ENCODE measurements at regions not wholly inside any gene's neighbourhood (a gene's known extent, or its start where the extent isn't known, plus 50 kb on each side); places are given as distances from the start of the nearest gene placed in this dataset.

- TF ChIP-seq CTCF (IDR thresholded peaks at IDR 0.05): no peak
- no CpG with 5 or more reads among the region's 5 CpGs for WGBS (ENCODE audit: insufficient coverage)
- Mint-ChIP-seq H3K27me3 (ENCODE audit: low read depth in 3 of 3) (peaks cover 0 to 4% (median 2%) of the 10 kb centered on the region in 3 donors), H3K4me1 (no peaks in the 10 kb centered on the region), H3K27ac (no peak overlapping the region), H3K4me3 (no peak overlapping the region), H3K9me3 (peaks cover 0 to 2% (median 0%) of the 10 kb centered on the region in 7 donors), H3K36me3 (no peaks in the 10 kb centered on the region)
- Histone ChIP-seq H3K36me3 (replicated peaks in 1 of 2; ENCODE audit: control insufficient read depth in 1 of 2, insufficient read depth in 2 of 2, low read length in 2 of 2) (no peaks in the 10 kb centered on the region), H3K4me2 (replicated peaks; ENCODE audit: extremely low read depth, low read length, poor library complexity, severe bottlenecking) (no peak overlapping the region), H3K9me3 (replicated peaks in 1 of 2; ENCODE audit: control insufficient read depth in 1 of 2, insufficient read depth in 1 of 2, low read length in 2 of 2) (no peaks in the 10 kb centered on the region), H3K27me3 (ENCODE audit: control insufficient read depth in 2 of 2, insufficient read depth in 2 of 2, low read length in 2 of 2) (no peaks in the 10 kb centered on the region), H3K27ac (ENCODE audit: low read depth in 1 of 2, low read length in 2 of 2) (no peak overlapping the region), H4K20me1 (ENCODE audit: insufficient read depth, low read length) (no peaks in the 10 kb centered on the region), H2AFZ (ENCODE audit: insufficient read depth, low read depth, low read length, poor library complexity, severe bottlenecking) (no peak overlapping the region), H3K4me1 (ENCODE audit: control insufficient read depth in 1 of 2, insufficient read depth in 2 of 2, low read length in 2 of 2) (no peaks in the 10 kb centered on the region), H3K4me3 (replicated peaks in 1 of 3; ENCODE audit: low read depth in 2 of 3, low read length in 3 of 3) (no peak overlapping the region), H3K9ac (ENCODE audit: insufficient read depth, low read length, poor library complexity, severe bottlenecking) (no peak overlapping the region), H3K79me2 (ENCODE audit: insufficient read depth, low read length) (no peaks in the 10 kb centered on the region)
- no peak for DNase-seq
- intact Hi-C loops (cut with micrococcal nuclease): no loop called here
Observed at GRCh38 chr2:78646533-78647364, 378.8 kb upstream of the REG3G start.

GRCh38 chr2:78648558-78648957 is 376.9 kb upstream of the REG3G start:
- no peak overlapping the region for H2AFZ ChIP-seq (ENCODE audit: insufficient read depth, low read depth, low read length, poor library complexity, severe bottlenecking)
- no peaks in the 10 kb centered on the region for H3K9me3 ChIP-seq (replicated peaks in 1 of 2; ENCODE audit: control insufficient read depth in 1 of 2, insufficient read depth in 1 of 2, low read length in 2 of 2)
- WGBS (ENCODE audit: insufficient coverage): no CpG with 5 or more reads among the region's 1 CpG
- H3K36me3 ChIP-seq (replicated peaks in 1 of 2; ENCODE audit: control insufficient read depth in 1 of 2, insufficient read depth in 2 of 2, low read length in 2 of 2): no peaks in the 10 kb centered on the region
- no peak for TF ChIP-seq CTCF (IDR thresholded peaks at IDR 0.05)
- H3K27me3 ChIP-seq (ENCODE audit: control insufficient read depth in 2 of 2, insufficient read depth in 2 of 2, low read length in 2 of 2): no peaks in the 10 kb centered on the region
- H3K79me2 ChIP-seq (ENCODE audit: insufficient read depth, low read length): no peaks in the 10 kb centered on the region
- peaks cover 0 to 4% (median 2%) of the 10 kb centered on the region in 3 donors for H3K27me3 Mint-ChIP-seq (ENCODE audit: low read depth in 3 of 3)
- no peak overlapping the region for H3K27ac ChIP-seq (ENCODE audit: low read depth in 1 of 2, low read length in 2 of 2)
- H3K4me3 Mint-ChIP-seq: no peak overlapping the region
- no peak for DNase-seq
- no peak overlapping the region for H3K4me2 ChIP-seq (replicated peaks; ENCODE audit: extremely low read depth, low read length, poor library complexity, severe bottlenecking)
- H3K9me3 Mint-ChIP-seq: peaks cover 0 to 2% (median 0%) of the 10 kb centered on the region in 7 donors
- H3K27ac Mint-ChIP-seq: no peak overlapping the region
- no peak overlapping the region for H3K4me3 ChIP-seq (replicated peaks in 1 of 3; ENCODE audit: low read depth in 2 of 3, low read length in 3 of 3)
- H3K4me1 Mint-ChIP-seq: no peaks in the 10 kb centered on the region
- H3K36me3 Mint-ChIP-seq: no peaks in the 10 kb centered on the region
- no peaks in the 10 kb centered on the region for H3K4me1 ChIP-seq (ENCODE audit: control insufficient read depth in 1 of 2, insufficient read depth in 2 of 2, low read length in 2 of 2)
- H3K9ac ChIP-seq (ENCODE audit: insufficient read depth, low read length, poor library complexity, severe bottlenecking): no peak overlapping the region
- intact Hi-C loops (cut with micrococcal nuclease): no loop called here
- no peaks in the 10 kb centered on the region for H4K20me1 ChIP-seq (ENCODE audit: insufficient read depth, low read length)

Data from CD14-positive monocyte (primary cell).